HEK293 (cell line): ENCODE measurements at regions not wholly inside any gene's neighbourhood (a gene's known extent, or its start where the extent isn't known, plus 50 kb on each side); places are given as distances from the start of the nearest gene placed in this dataset.

ENCODE experiments used
- CTCF ChIP-seq: fragments of 450-650 bp; formaldehyde crosslinking; IDR thresholded peaks from 2 replicates; pipeline ENCODE4 v1.5.1; 2016; ENCODE audit warnings: missing biosample characterization, missing genetic modification characterization
- GLI4 ChIP-seq: fragments of 450-650 bp; formaldehyde crosslinking; IDR thresholded peaks from 2 replicates; pipeline ENCODE4 v1.5.1; 2016; ENCODE audit warnings: missing biosample characterization, missing genetic modification characterization
- PRDM2 ChIP-seq: fragments of 450-650 bp; formaldehyde crosslinking; IDR thresholded peaks from 2 replicates; pipeline ENCODE4 v1.5.1; 2016; ENCODE audit warnings: missing biosample characterization, missing genetic modification characterization, borderline replicate concordance
- ZNF670 ChIP-seq: fragments of 450-650 bp; formaldehyde crosslinking; IDR thresholded peaks from 2 replicates; pipeline ENCODE4 v1.5.1; 2016; ENCODE audit warnings: missing biosample characterization, missing genetic modification characterization, low read depth
- ZSCAN23 ChIP-seq: fragments of 450-650 bp; formaldehyde crosslinking; IDR thresholded peaks from 2 replicates; pipeline ENCODE4 v1.5.1; 2016; ENCODE audit warnings: missing biosample characterization, missing genetic modification characterization
- TF ChIP-seq, protein P1 (sequence below): fragments of 450-650 bp; formaldehyde crosslinking; IDR thresholded peaks from 2 replicates; pipeline ENCODE4 v1.5.1; 2016; ENCODE audit warnings: missing biosample characterization, missing genetic modification characterization

DNA sequence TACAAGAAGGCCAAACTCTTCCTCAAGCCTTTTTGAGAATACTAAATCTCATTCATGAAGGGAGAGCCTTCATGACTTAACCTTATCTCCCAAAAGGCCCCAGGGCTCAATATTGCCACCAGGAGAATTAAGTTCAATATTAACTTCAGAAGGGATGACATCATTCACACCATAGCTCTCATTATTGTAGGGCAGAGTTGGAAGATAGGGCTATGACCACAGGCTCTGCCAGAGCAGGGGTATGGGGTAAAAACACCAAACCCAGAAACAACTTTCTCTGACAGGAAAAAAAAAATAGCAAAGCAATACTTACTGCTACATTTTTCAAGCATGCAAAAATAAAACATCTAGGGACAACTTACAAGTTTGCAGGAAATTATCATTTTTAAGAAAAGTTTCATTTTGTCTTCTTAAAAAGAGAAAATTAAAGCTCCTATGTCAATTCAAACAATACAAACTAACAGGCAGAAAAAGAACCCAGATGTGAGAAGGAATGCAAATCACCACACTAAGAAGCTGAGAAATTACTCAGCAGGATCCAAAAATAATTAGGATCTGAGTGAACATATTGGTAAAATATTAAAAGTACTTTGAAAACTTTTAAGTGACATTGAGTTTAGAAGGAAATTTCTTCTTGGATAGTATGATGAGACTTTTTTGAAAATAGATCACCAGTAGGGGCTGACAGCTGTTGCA is 1156.5 kb downstream of the NCAM2 start:
- TF ChIP-seq, protein P1, sequence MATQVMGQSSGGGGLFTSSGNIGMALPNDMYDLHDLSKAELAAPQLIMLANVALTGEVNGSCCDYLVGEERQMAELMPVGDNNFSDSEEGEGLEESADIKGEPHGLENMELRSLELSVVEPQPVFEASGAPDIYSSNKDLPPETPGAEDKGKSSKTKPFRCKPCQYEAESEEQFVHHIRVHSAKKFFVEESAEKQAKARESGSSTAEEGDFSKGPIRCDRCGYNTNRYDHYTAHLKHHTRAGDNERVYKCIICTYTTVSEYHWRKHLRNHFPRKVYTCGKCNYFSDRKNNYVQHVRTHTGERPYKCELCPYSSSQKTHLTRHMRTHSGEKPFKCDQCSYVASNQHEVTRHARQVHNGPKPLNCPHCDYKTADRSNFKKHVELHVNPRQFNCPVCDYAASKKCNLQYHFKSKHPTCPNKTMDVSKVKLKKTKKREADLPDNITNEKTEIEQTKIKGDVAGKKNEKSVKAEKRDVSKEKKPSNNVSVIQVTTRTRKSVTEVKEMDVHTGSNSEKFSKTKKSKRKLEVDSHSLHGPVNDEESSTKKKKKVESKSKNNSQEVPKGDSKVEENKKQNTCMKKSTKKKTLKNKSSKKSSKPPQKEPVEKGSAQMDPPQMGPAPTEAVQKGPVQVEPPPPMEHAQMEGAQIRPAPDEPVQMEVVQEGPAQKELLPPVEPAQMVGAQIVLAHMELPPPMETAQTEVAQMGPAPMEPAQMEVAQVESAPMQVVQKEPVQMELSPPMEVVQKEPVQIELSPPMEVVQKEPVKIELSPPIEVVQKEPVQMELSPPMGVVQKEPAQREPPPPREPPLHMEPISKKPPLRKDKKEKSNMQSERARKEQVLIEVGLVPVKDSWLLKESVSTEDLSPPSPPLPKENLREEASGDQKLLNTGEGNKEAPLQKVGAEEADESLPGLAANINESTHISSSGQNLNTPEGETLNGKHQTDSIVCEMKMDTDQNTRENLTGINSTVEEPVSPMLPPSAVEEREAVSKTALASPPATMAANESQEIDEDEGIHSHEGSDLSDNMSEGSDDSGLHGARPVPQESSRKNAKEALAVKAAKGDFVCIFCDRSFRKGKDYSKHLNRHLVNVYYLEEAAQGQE (tag by site-specific recombination): no peak
- TF ChIP-seq CTCF (tag by site-specific recombination): no peak
- TF ChIP-seq PRDM2 (tag by site-specific recombination): no peak
- no peak for TF ChIP-seq GLI4 (tag by site-specific recombination)
- no peak for TF ChIP-seq ZNF670 (tag by site-specific recombination)
- TF ChIP-seq ZSCAN23: no peak
